H1 (cell line): ENCODE measurements at regions not wholly inside any gene's neighbourhood (a gene's known extent, or its start where the extent isn't known, plus 50 kb on each side); places are given as distances from the start of the nearest gene placed in this dataset.

Experiments used
- HDAC6 ChIP-seq: IDR thresholded peaks from one replicate; pipeline ENCODE4 v1.7.1; 2012; ENCODE audit warnings: low read depth, mild to moderate bottlenecking, inconsistent platforms, low read length, moderate library complexity

DNA sequence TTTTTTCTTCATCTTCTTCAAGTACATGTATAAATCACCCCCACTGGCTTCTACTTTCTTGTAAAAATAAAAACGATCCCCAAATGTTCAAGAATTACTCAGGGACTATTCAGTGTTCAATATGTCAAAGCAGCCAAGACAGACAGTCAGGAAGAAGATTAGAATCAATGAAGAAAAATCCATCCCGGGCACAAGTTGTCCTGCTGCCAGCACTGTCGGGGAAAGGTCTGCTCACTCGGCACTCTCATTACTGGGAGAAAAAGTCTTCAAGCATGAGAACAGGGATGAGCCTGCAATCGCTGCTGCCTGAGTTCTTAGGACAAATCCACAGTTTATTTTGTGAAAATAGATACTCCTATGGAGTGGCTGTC, 482.8 kb upstream of the KLHL29 start (continued):
- TF ChIP-seq HDAC6: no peak
